ENCODE measurements at regions not wholly inside any gene's neighbourhood (a gene's known extent, or its start where the extent isn't known, plus 50 kb on each side); places are given as distances from the start of the nearest gene placed in this dataset.

DNA sequence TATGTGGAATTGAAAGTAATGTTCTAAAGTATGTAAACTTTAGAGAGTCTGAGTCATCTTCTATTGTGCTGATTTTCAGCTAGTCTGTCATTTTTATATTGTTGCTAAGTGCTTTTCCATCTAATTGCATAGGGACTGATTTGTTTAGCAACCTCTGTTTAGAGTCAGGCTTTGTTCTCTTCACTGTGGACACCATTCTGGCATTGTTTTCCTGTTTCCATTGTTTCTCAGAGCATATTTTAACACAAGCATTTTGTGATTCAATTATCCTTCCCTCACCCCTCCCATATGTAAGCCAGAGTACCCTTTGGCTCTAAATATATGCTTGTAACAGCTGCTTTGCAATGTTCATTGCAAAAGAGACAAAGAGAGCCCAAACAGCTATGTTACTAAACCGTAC is 748.4 kb upstream of the PHF14 start:
- TF ChIP-seq, protein P1, sequence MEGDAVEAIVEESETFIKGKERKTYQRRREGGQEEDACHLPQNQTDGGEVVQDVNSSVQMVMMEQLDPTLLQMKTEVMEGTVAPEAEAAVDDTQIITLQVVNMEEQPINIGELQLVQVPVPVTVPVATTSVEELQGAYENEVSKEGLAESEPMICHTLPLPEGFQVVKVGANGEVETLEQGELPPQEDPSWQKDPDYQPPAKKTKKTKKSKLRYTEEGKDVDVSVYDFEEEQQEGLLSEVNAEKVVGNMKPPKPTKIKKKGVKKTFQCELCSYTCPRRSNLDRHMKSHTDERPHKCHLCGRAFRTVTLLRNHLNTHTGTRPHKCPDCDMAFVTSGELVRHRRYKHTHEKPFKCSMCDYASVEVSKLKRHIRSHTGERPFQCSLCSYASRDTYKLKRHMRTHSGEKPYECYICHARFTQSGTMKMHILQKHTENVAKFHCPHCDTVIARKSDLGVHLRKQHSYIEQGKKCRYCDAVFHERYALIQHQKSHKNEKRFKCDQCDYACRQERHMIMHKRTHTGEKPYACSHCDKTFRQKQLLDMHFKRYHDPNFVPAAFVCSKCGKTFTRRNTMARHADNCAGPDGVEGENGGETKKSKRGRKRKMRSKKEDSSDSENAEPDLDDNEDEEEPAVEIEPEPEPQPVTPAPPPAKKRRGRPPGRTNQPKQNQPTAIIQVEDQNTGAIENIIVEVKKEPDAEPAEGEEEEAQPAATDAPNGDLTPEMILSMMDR (conservative IDR thresholded peaks at IDR 0.05): no peak
- TF ChIP-seq EZH2 (IDR thresholded peaks at IDR 0.05; ENCODE audit: low read depth): no peak
